ENCODE measurements at regions not wholly inside any gene's neighbourhood (a gene's known extent, or its start where the extent isn't known, plus 50 kb on each side); places are given as distances from the start of the nearest gene placed in this dataset.

DNA sequence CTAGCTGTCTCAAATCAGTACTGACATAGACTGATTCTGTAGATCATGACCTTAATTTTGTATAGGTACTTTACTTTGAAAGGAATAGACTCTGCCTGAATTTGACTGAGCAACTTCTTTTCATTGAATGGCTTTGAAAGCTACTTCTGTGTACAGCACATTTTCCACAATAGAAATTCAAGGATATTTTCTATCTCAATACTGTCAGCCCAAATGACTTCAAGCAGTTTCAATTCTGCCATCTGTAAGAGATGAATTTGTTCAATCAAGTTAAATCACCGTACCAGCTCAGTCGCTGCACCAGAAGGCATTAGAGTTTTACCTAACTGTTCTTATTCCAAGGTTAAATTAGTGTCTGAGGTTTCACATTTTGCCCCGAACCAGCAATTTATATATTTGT is 107.0 kb upstream of the EYS start:
- TF ChIP-seq, protein P1, sequence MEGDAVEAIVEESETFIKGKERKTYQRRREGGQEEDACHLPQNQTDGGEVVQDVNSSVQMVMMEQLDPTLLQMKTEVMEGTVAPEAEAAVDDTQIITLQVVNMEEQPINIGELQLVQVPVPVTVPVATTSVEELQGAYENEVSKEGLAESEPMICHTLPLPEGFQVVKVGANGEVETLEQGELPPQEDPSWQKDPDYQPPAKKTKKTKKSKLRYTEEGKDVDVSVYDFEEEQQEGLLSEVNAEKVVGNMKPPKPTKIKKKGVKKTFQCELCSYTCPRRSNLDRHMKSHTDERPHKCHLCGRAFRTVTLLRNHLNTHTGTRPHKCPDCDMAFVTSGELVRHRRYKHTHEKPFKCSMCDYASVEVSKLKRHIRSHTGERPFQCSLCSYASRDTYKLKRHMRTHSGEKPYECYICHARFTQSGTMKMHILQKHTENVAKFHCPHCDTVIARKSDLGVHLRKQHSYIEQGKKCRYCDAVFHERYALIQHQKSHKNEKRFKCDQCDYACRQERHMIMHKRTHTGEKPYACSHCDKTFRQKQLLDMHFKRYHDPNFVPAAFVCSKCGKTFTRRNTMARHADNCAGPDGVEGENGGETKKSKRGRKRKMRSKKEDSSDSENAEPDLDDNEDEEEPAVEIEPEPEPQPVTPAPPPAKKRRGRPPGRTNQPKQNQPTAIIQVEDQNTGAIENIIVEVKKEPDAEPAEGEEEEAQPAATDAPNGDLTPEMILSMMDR (IDR thresholded peaks at IDR 0.05; ENCODE audit: extremely low read depth in 1 of 2, insufficient read depth in 1 of 2, low read depth in 1 of 2, low read length in 2 of 2), result no peak
- TF ChIP-seq, protein P2, sequence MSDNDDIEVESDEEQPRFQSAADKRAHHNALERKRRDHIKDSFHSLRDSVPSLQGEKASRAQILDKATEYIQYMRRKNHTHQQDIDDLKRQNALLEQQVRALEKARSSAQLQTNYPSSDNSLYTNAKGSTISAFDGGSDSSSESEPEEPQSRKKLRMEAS (IDR thresholded peaks at IDR 0.05; ENCODE audit: insufficient read depth, insufficient read length), result no peak
- TF ChIP-seq EZH2 (IDR thresholded peaks at IDR 0.05; ENCODE audit: borderline replicate concordance, low read depth, low read length, severe bottlenecking) (no peak), POLR2A (IDR thresholded peaks at IDR 0.05; ENCODE audit: low read depth, low read length) (no peak), POLR2AphosphoS5 (IDR thresholded peaks at IDR 0.05; ENCODE audit: insufficient read depth, low read depth, low read length) (no peak), JUN (IDR thresholded peaks at IDR 0.05; ENCODE audit: borderline replicate concordance, insufficient read depth, insufficient read length, low read depth) (no peak)

Measured in endothelial cell of umbilical vein (primary cell).